K562 (cell line): ENCODE measurements at regions not wholly inside any gene's neighbourhood (a gene's known extent, or its start where the extent isn't known, plus 50 kb on each side); places are given as distances from the start of the nearest gene placed in this dataset.

Source experiments
- ATAC-seq: fragments of 200-7000 bp; cut with Tn5 transposase; 3 replicates; pipeline ENCODE4 v1.9.1; 2020; ENCODE audit warnings: moderate library complexity
- BruUV-seq: library from RNA; stranded (reverse); fragments of 400-500 nt; replicated peaks from 2 replicates; lab custom pipeline; 2021; lab: Mats Ljungman, UMichigan
- CTCF ChIA-PET: fragments of 300-600 bp; formaldehyde crosslinking; extraction: SDS; loops from one replicate; lab custom pipeline; 2021; ENCODE audit warnings: low intra/inter-chr PET ratio; lab: Yijun Ruan, JAX
- POLR2A ChIA-PET: fragments of 300-600, 350-650 bp; sonication (Branson Sonifier 250); formaldehyde crosslinking; extraction: SDS; loops from one replicate; lab custom pipeline; 2021; ENCODE audit warnings: antibody characterized with exemption, inconsistent platforms; lab: Yijun Ruan, JAX
- DNase-seq, 4 experiments: peaks; one replicate each; pipeline versions ENCODE4 v3.0.0 to v3.0.0-alpha.2; 2011 to 2018; ENCODE audit warnings: low spot score in 3 of 4, mixed read lengths in 3 of 4; ENCODE audit errors: extremely low read depth in 1 of 4
- FAIRE-seq: peaks from 2 replicates; lab custom pipeline; 2011; peaks lifted over from hg19 to GRCh38; lab: Jason Lieb, UNC
- H2AFZ ChIP-seq: 2 replicates; pipeline ENCODE4 v1.6.0; 2011; ENCODE audit warnings: low read depth, low read length, control low read depth, inconsistent platforms
- H3K27ac ChIP-seq: fragments of 200-600 bp; 3 replicates; pipeline ENCODE4 v1.8.0; 2011; ENCODE audit warnings: low read depth, mild to moderate bottlenecking, control low read depth, inconsistent platforms, low read length, moderate library complexity, mixed read lengths; ENCODE audit errors: extremely low read depth
- H3K27me3 ChIP-seq, 2 experiments: fragments of 300-600 bp in 1 of 2; 2 replicates in 1 of 2; 3 replicates in 1 of 2; pipeline versions ENCODE4 v1.6.0 to v1.8.0; 2011; ENCODE audit warnings: inconsistent platforms in 2 of 2, low read length in 2 of 2, mild to moderate bottlenecking in 1 of 2, mixed read lengths in 1 of 2, moderate library complexity in 1 of 2; ENCODE audit not compliant: control insufficient read depth in 2 of 2, insufficient read depth in 2 of 2
- H3K36me3 ChIP-seq: fragments of 300-600 bp; 3 replicates; pipeline ENCODE4 v1.8.0; 2011; ENCODE audit warnings: mild to moderate bottlenecking, low read length, inconsistent platforms; ENCODE audit not compliant: control insufficient read depth, insufficient read depth
- H3K4me1 ChIP-seq, 2 experiments: fragments of 200-600 bp in 1 of 2; replicated peaks in 1 of 2; 2 replicates in 1 of 2; 3 replicates in 1 of 2; pipeline versions ENCODE4 v1.5.1 to v1.8.0; 2011; ENCODE audit warnings: inconsistent platforms in 2 of 2, low read length in 2 of 2, mild to moderate bottlenecking in 1 of 2, mixed read lengths in 1 of 2, moderate library complexity in 1 of 2; ENCODE audit not compliant: control insufficient read depth in 2 of 2, insufficient read depth in 2 of 2
- H3K4me2 ChIP-seq: 2 replicates; pipeline ENCODE4 v1.6.1; 2011; ENCODE audit warnings: low read length, control low read depth, inconsistent platforms, mixed read lengths; ENCODE audit not compliant: insufficient read depth
- H3K4me3 ChIP-seq: fragments of 200-600 bp; sonication (generic), shearing (Covaris generic); 2 replicates; pipeline ENCODE4 v1.5.1; 2016; ENCODE audit warnings: control low read depth, inconsistent platforms
- H3K79me2 ChIP-seq: fragments of 200-600 bp; 3 replicates; pipeline ENCODE4 v1.8.0; 2011; ENCODE audit warnings: low read length, inconsistent platforms; ENCODE audit not compliant: control insufficient read depth, insufficient read depth
- H3K9ac ChIP-seq, 2 experiments: 2 replicates each; pipeline versions ENCODE4 v1.6.0 to v1.6.1; 2011; ENCODE audit warnings: low read depth in 2 of 2, low read length in 2 of 2, control low read depth in 1 of 2, inconsistent platforms in 1 of 2, mild to moderate bottlenecking in 1 of 2, mixed read lengths in 1 of 2; ENCODE audit not compliant: insufficient read depth in 1 of 2
- H3K9me1 ChIP-seq: one replicate; pipeline ENCODE4 v1.6.0; 2011; ENCODE audit warnings: inconsistent platforms, mild to moderate bottlenecking, low read length, moderate library complexity; ENCODE audit not compliant: control insufficient read depth, insufficient read depth
- H3K9me3 ChIP-seq: replicated peaks from 2 replicates; pipeline ENCODE4 v1.5.1; 2011; ENCODE audit warnings: low read depth, low read length, inconsistent platforms; ENCODE audit not compliant: control insufficient read depth, insufficient read depth
- H4K20me1 ChIP-seq: replicated peaks from 2 replicates; pipeline ENCODE4 v1.6.1; 2011; ENCODE audit warnings: low read length, inconsistent platforms, mixed read lengths; ENCODE audit not compliant: control insufficient read depth, insufficient read depth
- CBFA2T3 ChIP-seq: fragments of 450-650 bp; IDR thresholded peaks from 2 replicates; pipeline ENCODE4 v1.6.1; 2017
- HCFC1 ChIP-seq: IDR thresholded peaks from 2 replicates; pipeline ENCODE4 v1.6.1; 2012; ENCODE audit warnings: low read depth, low read length, improper control_type of control experiment
- HDAC8 ChIP-seq: fragments of 450-650 bp; IDR thresholded peaks from 2 replicates; pipeline ENCODE4 v1.6.1; 2016; ENCODE audit warnings: mild to moderate bottlenecking, missing genetic modification characterization, moderate library complexity, missing compliant biosample characterization
- MAFG ChIP-seq: fragments of 450-650 bp; conservative IDR thresholded peaks from 2 replicates; pipeline ENCODE4 v1.6.1; 2016; ENCODE audit warnings: missing genetic modification characterization, missing compliant biosample characterization
- NBN ChIP-seq: fragments of 450-650 bp; IDR thresholded peaks from 2 replicates; pipeline ENCODE4 v1.6.1; 2016; ENCODE audit warnings: low read depth, mild to moderate bottlenecking
- RAD51 ChIP-seq: fragments of 450-650 bp; IDR thresholded peaks from 2 replicates; pipeline ENCODE4 v1.7.1; 2016; ENCODE audit warnings: low read depth, mild to moderate bottlenecking, borderline replicate concordance
- XRCC4 ChIP-seq: IDR thresholded peaks from one replicate; pipeline ENCODE4 v1.6.1; 2011; ENCODE audit not compliant: insufficient read depth, insufficient read length; ENCODE audit errors: extremely low read depth
- ZNF124 ChIP-seq: sonication (generic); formaldehyde crosslinking; IDR thresholded peaks from 2 replicates; pipeline ENCODE4 v1.8.1; 2022; ENCODE audit warnings: missing genetic modification reagents
- WGBS: fragments of 100-300 bp; shearing (Covaris generic); methylation state at CpG from one replicate; pipeline ENCODE4 v1.1.6; 2016; ENCODE audit warnings: low coverage, mixed read lengths; ENCODE audit not compliant: insufficient coverage; ENCODE audit errors: missing lambda C conversion rate; 5-methylcytosine and 5-hydroxymethylcytosine counted together
- in situ Hi-C: fragments of 300-500 bp; cut with MboI; formaldehyde crosslinking; loops from 4 replicates; pipeline ENCODE4 v1.15.0; 2018; ENCODE audit warnings: inconsistent platforms, mixed read lengths
- intact Hi-C: fragments of 100-400 bp; cut with micrococcal nuclease; formaldehyde crosslinking; loops from 2 replicates; pipeline ENCODE4 v1.14.2; 2022
- TF ChIP-seq, protein P1 (sequence below): fragments of 250-450 bp; sonication (Bioruptor Pico); IDR thresholded peaks from 2 replicates; pipeline ENCODE4 v1.8.0; 2022; ENCODE audit warnings: inconsistent platforms

DNA sequence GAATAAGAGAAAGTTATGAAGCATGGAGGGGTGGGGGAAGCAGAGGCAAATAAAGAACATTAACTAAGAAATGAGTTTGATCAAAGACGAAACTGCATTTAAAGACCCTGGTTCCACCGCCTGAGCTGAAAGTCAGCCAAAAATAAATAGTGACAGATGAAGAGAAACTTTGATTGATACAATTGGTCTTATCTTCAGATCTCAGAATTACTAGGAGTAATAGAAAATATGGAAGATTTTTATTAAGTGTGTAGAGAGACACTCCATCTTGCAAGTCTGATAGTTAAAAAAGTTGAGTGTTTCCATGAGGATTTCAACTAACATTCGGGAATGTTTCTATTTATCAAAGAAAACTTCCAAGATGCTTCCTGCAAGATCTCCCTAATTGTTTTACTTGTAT, 418.2 kb upstream of the ADGRL2 start:
- ChIA-PET POLR2A (no interaction called here), CTCF (no interaction called here)
- no peak overlapping the region for H3K4me2 ChIP-seq
- no peaks in the 10 kb centered on the region for H3K9me1 ChIP-seq
- no peaks in the 10 kb centered on the region for H4K20me1 ChIP-seq
- intact Hi-C loops (no loop called here), in situ Hi-C loops (no loop called here)
- no peaks in the 10 kb centered on the region for H3K79me2 ChIP-seq
- H3K4me3 ChIP-seq: no peak overlapping the region
- H3K9ac ChIP-seq: no peak overlapping the region
- H2AFZ ChIP-seq: no peak overlapping the region
- no peaks in the 10 kb centered on the region for H3K9me3 ChIP-seq
- 0% methylated on average over 3 of the region's 3 CpGs for WGBS
- TF ChIP-seq XRCC4 (no peak), HDAC8 (tag) (no peak), HCFC1 (no peak), CBFA2T3 (no peak), NBN (no peak), ZNF124 (CRISPR knock-in tag) (no peak), MAFG (no peak), RAD51 (no peak)
- TF ChIP-seq, protein P1, sequence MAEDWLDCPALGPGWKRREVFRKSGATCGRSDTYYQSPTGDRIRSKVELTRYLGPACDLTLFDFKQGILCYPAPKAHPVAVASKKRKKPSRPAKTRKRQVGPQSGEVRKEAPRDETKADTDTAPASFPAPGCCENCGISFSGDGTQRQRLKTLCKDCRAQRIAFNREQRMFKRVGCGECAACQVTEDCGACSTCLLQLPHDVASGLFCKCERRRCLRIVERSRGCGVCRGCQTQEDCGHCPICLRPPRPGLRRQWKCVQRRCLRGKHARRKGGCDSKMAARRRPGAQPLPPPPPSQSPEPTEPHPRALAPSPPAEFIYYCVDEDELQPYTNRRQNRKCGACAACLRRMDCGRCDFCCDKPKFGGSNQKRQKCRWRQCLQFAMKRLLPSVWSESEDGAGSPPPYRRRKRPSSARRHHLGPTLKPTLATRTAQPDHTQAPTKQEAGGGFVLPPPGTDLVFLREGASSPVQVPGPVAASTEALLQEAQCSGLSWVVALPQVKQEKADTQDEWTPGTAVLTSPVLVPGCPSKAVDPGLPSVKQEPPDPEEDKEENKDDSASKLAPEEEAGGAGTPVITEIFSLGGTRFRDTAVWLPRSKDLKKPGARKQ: no peak
- H3K27me3 ChIP-seq: no peaks in the 10 kb centered on the region
- no peaks in the 10 kb centered on the region for H3K4me1 ChIP-seq
- H3K27ac ChIP-seq: no peak overlapping the region
- H3K36me3 ChIP-seq: no peaks in the 10 kb centered on the region
- DNase-seq (no peak), ATAC-seq (no peak), FAIRE-seq (no peak)
- no TSS peak for BruUV-seq
